Endothelial cell of umbilical vein (primary cell): ENCODE measurements at regions not wholly inside any gene's neighbourhood (a gene's known extent, or its start where the extent isn't known, plus 50 kb on each side); places are given as distances from the start of the nearest gene placed in this dataset.

Experiments used
- BruUV-seq: library from RNA; stranded (reverse); fragments of 400-500 nt; replicated peaks from 2 replicates; lab custom pipeline; 2021; lab: Mats Ljungman, UMichigan
- CTCF ChIA-PET: fragments of 300-600, 350-600 bp; sonication (Branson Sonifier 250); formaldehyde crosslinking; loops from one replicate; lab custom pipeline; 2021; ENCODE audit warnings: antibody characterized with exemption, inconsistent platforms; lab: Charles Lee
- POLR2A ChIA-PET: fragments of 300-600, 350-600 bp; sonication (Branson Sonifier 250); formaldehyde crosslinking; loops from one replicate; lab custom pipeline; 2021; ENCODE audit warnings: antibody characterized with exemption, inconsistent platforms; lab: Charles Lee
- DNase-seq: peaks from one replicate; pipeline ENCODE4 v3.0.0-alpha.2; 2011; ENCODE audit warnings: low read depth, low spot score
- FAIRE-seq: peaks from 2 replicates; lab custom pipeline; 2011; peaks lifted over from hg19 to GRCh38; lab: Jason Lieb, UNC
- H2AFZ ChIP-seq: 2 replicates; pipeline ENCODE4 v1.6.0; 2012; ENCODE audit warnings: low read depth, low read length, control low read depth, inconsistent platforms
- H3K27ac ChIP-seq: 2 replicates; pipeline ENCODE4 v1.5.1; 2011; ENCODE audit warnings: low read depth, mild to moderate bottlenecking, control low read depth, low read length, moderate library complexity; ENCODE audit not compliant: insufficient read depth
- H3K27me3 ChIP-seq, 2 experiments: 2 replicates each; pipeline versions ENCODE4 v1.6.0 to v1.6.1; 2011; ENCODE audit warnings: low read length in 2 of 2, mixed read lengths in 1 of 2; ENCODE audit not compliant: control insufficient read depth in 2 of 2, insufficient read depth in 2 of 2
- H3K36me3 ChIP-seq, 2 experiments: 2 replicates in 1 of 2; 3 replicates in 1 of 2; pipeline ENCODE4 v1.5.1; 2011; ENCODE audit warnings: low read length in 2 of 2, mild to moderate bottlenecking in 1 of 2, moderate library complexity in 1 of 2; ENCODE audit not compliant: control insufficient read depth in 2 of 2, insufficient read depth in 2 of 2; ENCODE audit errors: extremely low read depth in 1 of 2
- H3K4me1 ChIP-seq: 3 replicates; pipeline ENCODE4 v1.5.1; 2011; ENCODE audit warnings: mild to moderate bottlenecking, low read length; ENCODE audit not compliant: control insufficient read depth, insufficient read depth; ENCODE audit errors: extremely low read depth
- H3K4me2 ChIP-seq: 2 replicates; pipeline ENCODE4 v1.6.1; 2011; ENCODE audit warnings: low read length, control low read depth, mixed read lengths; ENCODE audit not compliant: insufficient read depth
- H3K4me3 ChIP-seq, 3 experiments: fragments of 200-600 bp in 1 of 3; sonication (generic), shearing (Covaris generic) in 1 of 3; replicated peaks in 1 of 3; 2 replicates each; pipeline ENCODE4 v1.5.1; 2011 to 2016; ENCODE audit warnings: control low read depth in 3 of 3, low read length in 3 of 3, mild to moderate bottlenecking in 2 of 3, inconsistent platforms in 1 of 3, low read depth in 1 of 3, moderate library complexity in 1 of 3; ENCODE audit not compliant: insufficient read depth in 1 of 3
- H3K79me2 ChIP-seq: 2 replicates; pipeline ENCODE4 v1.6.0; 2012; ENCODE audit warnings: low read length, inconsistent platforms; ENCODE audit not compliant: control insufficient read depth, insufficient read depth
- H3K9ac ChIP-seq: replicated peaks from 2 replicates; pipeline ENCODE3; 2011; ENCODE audit warnings: low read length, control low read depth; ENCODE audit not compliant: insufficient read depth; ENCODE audit errors: extremely low read depth
- H3K9me1 ChIP-seq: replicated peaks from 3 replicates; pipeline ENCODE4 v1.6.0; 2011; ENCODE audit warnings: mild to moderate bottlenecking, low read length; ENCODE audit not compliant: control insufficient read depth, insufficient read depth; ENCODE audit errors: extremely low read depth
- H3K9me3 ChIP-seq: replicated peaks from 2 replicates; pipeline ENCODE4 v1.5.1; 2012; ENCODE audit warnings: low read length, inconsistent platforms; ENCODE audit not compliant: control insufficient read depth, insufficient read depth
- H4K20me1 ChIP-seq: replicated peaks from 2 replicates; pipeline ENCODE3; 2011; ENCODE audit warnings: mild to moderate bottlenecking, low read length; ENCODE audit not compliant: control insufficient read depth, insufficient read depth; ENCODE audit errors: extremely low read depth
- CTCF ChIP-seq, 2 donors: IDR thresholded peaks; 1 replicate in 1 of 2; 2 replicates in 1 of 2; pipeline ENCODE4 v1.5.1; 2011; ENCODE audit warnings: low read length in 2 of 2, mild to moderate bottlenecking in 2 of 2, moderate library complexity in 2 of 2, control low read depth in 1 of 2, inconsistent platforms in 1 of 2, low read depth in 1 of 2; ENCODE audit not compliant: insufficient read depth in 1 of 2; ENCODE audit errors: extremely low read depth in 1 of 2
- EZH2 ChIP-seq: IDR thresholded peaks from 2 replicates; pipeline ENCODE4 v1.6.1; 2012; ENCODE audit warnings: borderline replicate concordance, low read depth, mild to moderate bottlenecking, moderate library complexity, low read length, inconsistent platforms; ENCODE audit not compliant: severe bottlenecking
- FOS ChIP-seq: IDR thresholded peaks from 2 replicates; pipeline ENCODE4 v1.6.1; 2011; ENCODE audit warnings: mild to moderate bottlenecking, low read length, moderate library complexity, borderline replicate concordance; ENCODE audit not compliant: insufficient read depth
- GATA2 ChIP-seq: IDR thresholded peaks from 2 replicates; pipeline ENCODE4 v1.7.0; 2011; ENCODE audit warnings: low read depth, mild to moderate bottlenecking, moderate library complexity, mixed read lengths, low read length; ENCODE audit not compliant: insufficient read length, insufficient read depth
- JUN ChIP-seq: IDR thresholded peaks from 2 replicates; pipeline ENCODE4 v1.6.1; 2011; ENCODE audit warnings: borderline replicate concordance, low read depth; ENCODE audit not compliant: insufficient read length, insufficient read depth
- MAX ChIP-seq: IDR thresholded peaks from 2 replicates; pipeline ENCODE4 v1.6.1; 2011; ENCODE audit not compliant: insufficient read depth, insufficient read length
- MYC ChIP-seq: IDR thresholded peaks from one replicate; pipeline ENCODE4 v1.6.1; 2011; ENCODE audit warnings: mild to moderate bottlenecking, low read depth, low read length
- POLR2A ChIP-seq: IDR thresholded peaks from 2 replicates; pipeline ENCODE4 v1.6.1; 2012; ENCODE audit warnings: low read depth, mild to moderate bottlenecking, control low read depth, low read length
- POLR2AphosphoS5 ChIP-seq: IDR thresholded peaks from 2 replicates; pipeline ENCODE4 v1.6.1; 2012; ENCODE audit warnings: low read depth, mild to moderate bottlenecking, control low read depth, low read length, moderate library complexity; ENCODE audit not compliant: insufficient read depth
- dilution Hi-C: fragments of 300-500 bp; cut with MboI; formaldehyde crosslinking; loops from one replicate; pipeline ENCODE4 v1.15.0; 2019; ENCODE audit warnings: low sequenced_read_pairs; ENCODE audit not compliant: extremely low pct_ligation_motif_present
- intact Hi-C: fragments of 100-400 bp; cut with micrococcal nuclease; formaldehyde crosslinking; loops from one replicate; pipeline ENCODE4 v1.10.0; 2022

GRCh38 chr12:92035477-92035876, 110.2 kb downstream of the BTG1 start:
- Histone ChIP-seq H3K9me3 (no peaks in the 10 kb centered on the region), H3K9me1 (no peaks in the 10 kb centered on the region), H3K79me2 (no peaks in the 10 kb centered on the region), H3K4me1 (peaks cover 17% of the 10 kb centered on the region), H3K27me3 (no peaks in the 10 kb centered on the region), H3K27ac (no peak overlapping the region), H3K36me3 (no peaks in the 10 kb centered on the region), H3K4me2 (peak overlapping the region; percentile 58), H3K4me3 (no peak overlapping the region), H3K9ac (no peak overlapping the region), H2AFZ (peak overlapping the region; percentile 11), H4K20me1 (no peaks in the 10 kb centered on the region)
- TF ChIP-seq MYC (no peak), GATA2 (no peak), MAX (no peak), FOS (no peak), POLR2AphosphoS5 (no peak), EZH2 (no peak), POLR2A (no peak), CTCF (IDR thresholded peaks at IDR 0.05; ENCODE audit: extremely low read depth in 1 of 2, insufficient read depth in 1 of 2, low read depth in 1 of 2, low read length in 2 of 2) (no peak), JUN (no peak)
- BruUV-seq: no TSS peak
- ChIA-PET POLR2A (interaction anchor here (1.7 kb wide), 1 partner anchor 110 kb away, joined by 10 read pairs; the partner anchor contains the start of gene BTG1), CTCF (no interaction called here)
- FAIRE-seq: no peak
- intact Hi-C loops (loop anchor here (1.0 kb wide), 1 partner anchor 45 kb away; no protein-coding TSS in a partner anchor), dilution Hi-C loops (no loop called here)
- DNase-seq: no peak
